HPDE6-E6E7 (cell line): ENCODE measurements at regions not wholly inside any gene's neighbourhood (a gene's known extent, or its start where the extent isn't known, plus 50 kb on each side); places are given as distances from the start of the nearest gene placed in this dataset.
"Not testable (repeated sequence)": the region's sequence is repeated elsewhere in the genome, so short reads cannot be mapped to it uniquely, and the experiment has no call there.

ENCODE experiments used
- DNase-seq: peaks from one replicate; pipeline ENCODE4 v3.0.0; 2011; ENCODE audit warnings: missing footprints; ENCODE audit errors: extremely low spot score

GRCh38 chr16:54727696-54728095, 203.0 kb upstream of the IRX5 start:
- DNase-seq: not testable (repeated sequence)

DNA sequence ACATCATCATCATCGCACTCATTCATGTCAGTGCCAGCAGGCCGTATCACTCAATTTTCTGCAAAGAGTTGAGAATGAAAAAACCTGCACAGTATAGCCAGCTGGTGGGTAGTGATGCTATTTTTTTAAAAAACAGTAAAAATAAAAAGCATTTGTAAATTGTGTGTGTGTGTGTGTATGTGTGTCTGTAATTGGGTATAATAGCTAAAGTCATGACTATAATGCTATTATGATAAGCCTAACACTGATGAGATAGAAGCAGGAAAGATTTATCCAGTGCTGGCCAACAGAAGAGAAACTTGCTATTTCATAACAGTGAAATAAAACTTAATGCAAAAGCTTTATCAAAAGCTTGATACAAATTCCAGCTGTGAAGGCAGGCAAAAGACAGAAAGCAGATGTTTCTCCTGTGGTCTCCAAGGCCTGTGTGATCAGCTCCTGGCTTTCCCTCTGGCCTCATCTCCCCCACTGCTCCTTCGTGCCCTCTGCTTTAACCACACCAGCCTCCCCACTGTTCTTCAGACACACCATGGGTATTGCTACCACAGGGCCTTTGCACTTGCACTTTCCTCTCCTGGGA, 206.2 kb upstream of the IRX5 start:
- no peak for DNase-seq

- DNase-seq: no peak
Observed at GRCh38 chr16:54722210-54722676, 208.4 kb upstream of the IRX5 start.

DNA sequence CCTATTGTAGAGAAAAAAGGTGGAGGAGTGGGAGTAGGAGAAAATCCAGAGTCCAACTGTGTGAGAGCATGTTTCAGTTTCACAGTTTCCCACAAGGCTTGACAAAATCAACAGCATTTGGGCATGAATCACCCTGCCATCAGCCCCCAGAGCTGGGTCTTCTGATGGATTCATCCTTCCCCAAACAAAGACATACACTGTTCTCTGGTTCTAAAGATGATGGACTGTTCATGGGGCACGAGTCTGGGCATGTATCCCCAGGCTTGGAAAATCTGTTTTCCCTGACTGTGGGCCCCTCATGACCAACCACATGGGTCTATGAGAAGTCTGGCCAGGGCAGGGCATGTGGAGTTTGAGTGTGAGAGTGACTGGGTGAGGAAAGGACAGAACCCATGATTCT, 210.4 kb upstream of the IRX5 start:
- no peak for DNase-seq

DNA sequence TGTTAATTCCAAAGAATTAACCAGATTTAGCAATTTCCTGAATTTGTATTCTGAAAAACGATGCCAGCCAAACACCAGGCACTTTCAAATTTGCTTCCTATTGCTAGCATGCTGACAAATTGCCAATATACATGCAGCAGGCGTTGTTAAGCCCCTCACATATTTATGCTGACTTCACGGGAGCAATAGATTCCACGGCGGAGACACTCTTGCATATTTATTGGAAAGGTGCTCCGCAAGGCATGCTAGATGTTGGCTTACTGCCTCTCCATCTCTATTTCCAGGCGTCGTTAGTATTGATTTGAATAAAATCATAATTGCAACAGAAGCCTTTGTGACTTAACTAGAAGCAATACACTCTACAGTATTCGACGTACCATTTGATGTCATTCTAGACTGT, 211.0 kb upstream of the IRX5 start:
- DNase-seq: no peak

DNA sequence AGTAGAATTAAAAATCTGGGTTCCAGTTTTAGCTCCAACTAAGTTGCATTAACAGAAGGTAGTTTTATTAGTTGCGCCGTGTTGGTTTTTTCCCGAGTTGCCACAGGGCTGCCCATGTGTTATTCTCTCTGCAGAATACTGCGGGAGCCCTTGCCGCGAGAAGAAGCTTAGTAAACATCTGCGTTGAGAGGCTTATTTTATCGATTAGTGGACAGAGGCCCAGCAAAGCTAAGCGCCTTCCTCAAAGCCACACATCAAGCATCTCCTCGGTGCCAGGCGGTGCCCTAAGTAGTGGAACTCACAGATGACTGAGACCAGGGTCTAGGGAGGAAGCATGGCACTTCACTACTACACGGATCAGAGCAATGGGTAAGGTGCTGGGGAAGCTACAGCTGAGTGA, 212.3 kb upstream of the IRX5 start:
- no peak for DNase-seq

DNA sequence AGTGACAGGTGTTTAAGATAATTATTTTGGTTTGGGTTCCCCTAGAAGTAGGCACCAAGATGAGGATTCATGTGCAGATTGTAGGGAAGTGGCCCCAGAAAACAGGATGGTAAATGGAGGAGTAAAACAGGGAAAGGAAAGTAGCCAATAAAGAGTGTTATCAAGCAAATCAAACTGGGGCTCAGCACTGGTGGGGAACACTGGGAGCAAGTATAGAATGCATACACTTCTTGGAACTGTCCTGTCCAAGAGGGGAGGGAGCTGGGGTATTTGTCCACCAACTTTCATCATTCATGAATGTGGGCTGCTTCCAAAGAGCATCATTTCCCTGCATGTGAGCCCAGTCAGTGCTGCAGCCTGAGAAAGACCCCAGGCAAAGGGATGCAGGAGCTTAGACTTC, 215.7 kb upstream of the IRX5 start:
- DNase-seq: no peak

- no peak for DNase-seq
Observed at GRCh38 chr16:54712866-54713265, 217.8 kb upstream of the IRX5 start.

- DNase-seq: no peak
Observed at GRCh38 chr16:54707813-54708212, 222.9 kb upstream of the IRX5 start.

DNA sequence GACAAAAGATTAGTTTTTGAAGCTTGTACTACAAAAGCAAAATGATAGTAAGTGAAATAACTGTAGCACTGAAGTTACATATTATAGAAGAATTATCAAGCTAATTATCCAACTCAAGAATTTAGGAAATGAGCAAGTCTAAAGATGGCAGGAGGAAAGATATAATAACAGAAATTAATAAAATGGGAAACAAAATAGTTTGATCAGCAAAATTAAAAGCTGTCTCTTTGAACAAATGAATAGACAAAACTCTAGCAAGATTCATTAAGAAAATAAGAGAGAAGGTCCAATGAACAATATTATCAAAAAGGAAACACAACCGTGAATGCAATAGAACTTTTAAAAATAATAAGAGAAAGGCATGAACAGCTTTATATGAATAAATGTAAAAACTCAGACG, 224.3 kb upstream of the IRX5 start:
- no peak for DNase-seq

DNA sequence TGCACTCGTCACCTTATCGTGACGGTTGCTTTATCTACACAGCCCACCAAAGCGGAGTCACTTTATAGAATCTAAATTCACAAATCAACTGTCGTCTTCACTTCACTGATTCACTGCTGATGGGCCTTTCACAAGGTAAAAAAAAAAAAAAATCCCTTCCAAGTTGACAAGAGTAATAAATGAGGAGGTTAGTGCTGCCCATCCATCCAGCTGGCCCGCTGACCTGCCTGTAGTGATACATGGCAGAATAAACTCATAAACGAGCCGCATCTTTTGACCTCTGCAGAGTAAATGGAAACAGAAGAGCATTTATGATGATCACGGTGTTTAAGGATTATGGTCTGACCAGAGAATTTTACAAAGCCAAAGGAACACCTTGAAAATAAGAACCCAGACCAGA, 227.3 kb upstream of the IRX5 start:
- no peak for DNase-seq

- no peak for DNase-seq
Observed at GRCh38 chr16:54699656-54700055, 231.0 kb upstream of the IRX5 start.

GRCh38 chr16:54697677-54698076, 233.0 kb upstream of the IRX5 start:
- no peak for DNase-seq

DNA sequence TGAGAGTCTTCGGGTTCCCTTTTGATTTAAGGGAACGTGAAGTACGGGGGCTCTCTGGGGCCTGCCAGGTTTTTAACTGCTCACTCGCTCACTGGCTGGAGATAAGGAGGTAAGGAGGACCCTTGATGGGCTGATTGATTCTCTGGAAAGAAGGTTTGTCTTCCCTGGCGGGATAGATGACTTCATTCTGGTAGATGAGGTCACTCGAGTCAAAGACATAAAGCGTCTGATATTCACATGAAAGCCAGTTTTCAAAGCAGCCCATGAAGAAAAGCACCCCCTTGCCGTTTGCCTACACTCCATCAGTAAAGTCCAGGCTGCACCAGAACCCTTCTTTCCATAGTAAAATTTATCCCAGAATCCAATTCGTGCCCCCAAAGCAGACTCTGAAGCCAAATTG, 233.7 kb upstream of the IRX5 start:
- no peak for DNase-seq

- no peak for DNase-seq
Observed at GRCh38 chr16:54696522-54696921, 234.1 kb upstream of the IRX5 start.

GRCh38 chr16:54694651-54695050, 236.0 kb upstream of the IRX5 start:
- DNase-seq: no peak

- DNase-seq: no peak
Observed at GRCh38 chr16:54693864-54694263, 236.8 kb upstream of the IRX5 start.

DNA sequence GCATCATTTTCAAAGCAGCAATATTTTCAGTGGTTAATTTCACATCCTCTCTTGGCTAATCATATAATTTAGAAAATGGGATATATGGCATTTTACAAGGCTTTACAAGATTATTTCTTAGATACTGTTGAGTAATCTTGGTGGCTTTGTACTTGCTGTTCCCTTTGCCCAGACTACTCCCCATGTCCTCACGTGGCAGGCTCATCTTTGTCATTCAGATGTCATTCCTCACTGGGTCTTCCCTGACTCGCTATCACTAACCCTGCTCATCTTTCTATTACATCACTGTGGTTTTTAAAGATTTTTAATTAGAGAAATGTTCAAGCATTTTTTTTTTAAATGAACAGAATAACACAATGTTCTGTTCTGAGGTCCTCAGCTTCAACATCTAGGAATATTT, 240.0 kb upstream of the IRX5 start:
- no peak for DNase-seq

DNA sequence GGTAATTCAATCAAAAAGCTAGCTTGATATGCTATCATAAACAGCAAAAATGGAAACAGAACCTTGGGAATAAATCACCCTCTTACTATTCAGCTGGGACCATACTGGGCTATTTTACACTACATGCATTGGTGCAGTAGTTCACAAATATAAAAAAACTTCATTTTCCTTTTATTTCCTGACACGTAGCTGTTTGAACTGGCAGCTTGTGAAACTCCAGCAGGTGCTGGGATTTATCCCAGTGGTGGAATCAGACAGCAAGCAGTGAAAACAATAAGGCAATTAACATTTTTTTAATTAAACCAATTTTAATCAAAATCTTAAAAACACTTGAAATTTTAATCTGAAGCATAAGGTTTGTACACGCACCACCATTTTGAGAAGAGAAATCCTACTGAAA, 240.4 kb upstream of the IRX5 start:
- no peak for DNase-seq

DNA sequence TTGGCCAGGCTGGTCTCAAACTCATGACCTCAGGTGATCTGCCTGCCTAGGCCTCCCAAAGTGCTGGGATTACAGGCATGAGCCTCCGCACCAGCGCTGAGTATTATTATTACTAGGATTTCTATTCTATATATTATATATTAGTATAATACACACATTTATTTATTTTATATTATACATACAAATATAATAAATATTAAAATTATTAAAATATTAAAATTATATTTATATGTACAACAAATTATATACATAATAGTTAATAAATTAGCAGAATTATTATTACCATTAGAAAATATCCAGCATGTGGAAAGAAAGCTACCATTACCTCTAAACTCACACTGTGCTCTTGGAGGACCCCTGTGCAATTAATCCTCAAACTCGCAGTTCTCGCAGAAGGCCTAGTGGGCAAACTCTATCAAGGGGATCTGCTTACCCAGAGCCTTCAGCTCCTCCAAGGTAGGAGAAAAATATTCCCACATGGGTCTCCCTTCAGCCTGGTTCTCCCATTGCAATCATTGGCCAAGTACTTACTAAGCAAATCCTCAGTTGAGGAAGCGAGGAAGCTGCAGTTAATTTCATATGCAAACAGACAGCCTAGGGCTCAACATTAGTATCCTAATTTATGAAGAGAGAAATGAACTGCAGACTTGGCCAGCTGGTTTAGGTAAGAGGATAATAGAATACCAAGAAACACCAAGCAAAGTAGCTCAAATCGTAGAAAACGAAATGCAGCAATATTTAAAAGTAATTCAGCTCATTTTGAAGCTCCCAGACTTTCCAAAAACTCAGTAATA, 241.4 kb upstream of the IRX5 start:
- no peak for DNase-seq

- DNase-seq: no peak
Observed at GRCh38 chr16:54688339-54688738, 242.3 kb upstream of the IRX5 start.

DNA sequence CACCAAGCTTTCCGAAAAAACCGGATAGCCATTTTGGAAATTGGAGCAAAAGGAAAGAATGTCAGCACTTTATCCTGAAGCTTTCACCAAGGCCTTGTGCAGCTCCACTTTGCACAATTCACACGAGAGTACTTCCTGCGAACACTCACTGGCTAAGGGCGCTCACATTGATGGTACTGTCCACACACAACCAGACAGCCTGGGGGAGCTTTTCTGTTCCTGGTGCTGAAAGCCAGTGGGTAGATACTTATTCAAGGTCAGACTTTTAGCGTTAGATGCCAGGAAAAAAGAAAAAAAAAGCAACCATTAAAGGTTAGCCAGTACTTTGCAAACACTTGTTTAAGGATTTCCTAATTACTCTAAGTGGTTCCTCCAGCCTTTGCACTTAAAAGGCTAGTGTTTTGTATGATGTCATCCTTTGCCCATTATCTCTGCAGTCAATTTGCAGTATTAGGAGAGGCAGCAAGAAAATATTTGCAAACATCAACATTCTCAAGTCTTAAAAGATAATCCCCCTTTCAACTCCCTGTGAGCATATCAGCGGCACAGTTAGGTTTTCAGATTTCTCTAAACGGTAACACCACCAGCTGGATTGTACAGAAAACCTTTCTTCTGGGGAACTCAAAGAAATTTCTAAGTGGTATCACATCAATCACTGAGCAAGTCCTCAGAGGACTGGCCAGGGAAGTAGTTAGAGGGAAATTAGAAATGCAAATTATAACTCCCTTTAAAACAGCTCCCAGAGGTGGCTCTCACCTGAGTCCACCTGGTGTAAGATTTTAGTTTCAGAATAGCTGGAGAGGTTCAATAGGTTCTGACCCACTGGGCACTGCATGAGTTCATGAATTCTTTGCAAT, 243.4 kb upstream of the IRX5 start:
- DNase-seq: no peak

DNA sequence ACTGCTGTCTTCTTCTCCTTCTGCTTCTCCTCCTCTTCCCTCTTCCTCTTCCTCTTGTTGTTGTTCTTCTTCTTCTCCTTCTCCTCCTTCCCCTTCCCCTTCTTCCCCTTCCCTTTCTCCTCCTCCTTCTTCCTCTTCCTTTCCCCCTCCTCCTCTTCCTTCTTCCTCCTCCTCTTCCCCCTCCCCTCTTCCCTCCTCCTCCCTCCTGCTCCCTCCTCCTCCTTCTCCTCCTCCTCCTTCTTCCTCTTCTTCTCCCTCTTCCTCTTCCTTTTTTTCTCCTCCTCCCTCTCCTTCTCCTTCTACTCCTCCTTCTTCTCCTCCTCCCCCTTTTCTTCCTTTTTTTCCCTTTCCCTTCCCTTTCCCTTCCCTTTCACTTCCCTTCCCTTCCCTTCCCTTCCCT, 245.0 kb upstream of the IRX5 start:
- no peak for DNase-seq
